GM04504 (cell line): ENCODE measurements at regions not wholly inside any gene's neighbourhood (a gene's known extent, or its start where the extent isn't known, plus 50 kb on each side); places are given as distances from the start of the nearest gene placed in this dataset.

Experiments
- DNase-seq: peaks from one replicate; pipeline ENCODE4 v3.0.0-alpha.2; 2012; ENCODE audit warnings: low read depth

- DNase-seq = no peak
These were observed 210.6 kb downstream of the HAPSTR1 start for GRCh38 chr16:9302072-9302471.

- DNase-seq = no peak
These were observed 215.3 kb downstream of the HAPSTR1 start for GRCh38 chr16:9306753-9307152.

GRCh38 chr16:9307446-9307845 is 216.0 kb downstream of the HAPSTR1 start:
- DNase-seq = no peak

GRCh38 chr16:9308356-9308801 is 216.9 kb downstream of the HAPSTR1 start:
- DNase-seq = no peak

GRCh38 chr16:9308850-9309249 is 217.4 kb downstream of the HAPSTR1 start:
- no peak for DNase-seq

- DNase-seq = no peak
These were observed 218.4 kb downstream of the HAPSTR1 start for GRCh38 chr16:9309844-9310243.

GRCh38 chr16:9311303-9311954 is 220.0 kb downstream of the HAPSTR1 start:
- DNase-seq = no peak

GRCh38 chr16:9316008-9316407 is 224.6 kb downstream of the HAPSTR1 start:
- no peak for DNase-seq

- no peak for DNase-seq
These were observed 225.2 kb downstream of the HAPSTR1 start for GRCh38 chr16:9316615-9317014.

GRCh38 chr16:9318764-9319163 is 227.3 kb downstream of the HAPSTR1 start:
- no peak for DNase-seq

GRCh38 chr16:9322769-9323168 is 231.3 kb downstream of the HAPSTR1 start:
- DNase-seq = no peak

GRCh38 chr16:9323170-9323569 is 231.7 kb downstream of the HAPSTR1 start:
- DNase-seq = no peak

- DNase-seq = no peak
These were observed 235.8 kb downstream of the HAPSTR1 start for GRCh38 chr16:9327253-9327652.

- no peak for DNase-seq
These were observed 237.0 kb downstream of the HAPSTR1 start for GRCh38 chr16:9328411-9328810.

GRCh38 chr16:9330095-9330494 is 238.7 kb downstream of the HAPSTR1 start:
- DNase-seq = no peak

- DNase-seq = no peak
These were observed 240.1 kb downstream of the HAPSTR1 start for GRCh38 chr16:9331503-9331902.

GRCh38 chr16:9332574-9333148 is 241.2 kb downstream of the HAPSTR1 start:
- no peak for DNase-seq

- no peak for DNase-seq
These were observed 242.0 kb downstream of the HAPSTR1 start for GRCh38 chr16:9333469-9333868.

GRCh38 chr16:9334103-9334502 is 242.7 kb downstream of the HAPSTR1 start:
- no peak for DNase-seq

GRCh38 chr16:9337308-9338032 is 246.0 kb downstream of the HAPSTR1 start:
- no peak for DNase-seq

GRCh38 chr16:9338068-9338467 is 246.6 kb downstream of the HAPSTR1 start:
- DNase-seq = no peak

GRCh38 chr16:9338510-9338909 is 247.1 kb downstream of the HAPSTR1 start:
- no peak for DNase-seq

- no peak for DNase-seq
These were observed 249.2 kb downstream of the HAPSTR1 start for GRCh38 chr16:9340526-9341256.
